ENCODE measurements at regions not wholly inside any gene's neighbourhood (a gene's known extent, or its start where the extent isn't known, plus 50 kb on each side); places are given as distances from the start of the nearest gene placed in this dataset.
A peak's percentile ranks its signal among the peaks of the same experiment; 100 is the strongest.
"Not testable (repeated sequence)": the region's sequence is repeated elsewhere in the genome, so short reads cannot be mapped to it uniquely, and the experiment has no call there.

DNA sequence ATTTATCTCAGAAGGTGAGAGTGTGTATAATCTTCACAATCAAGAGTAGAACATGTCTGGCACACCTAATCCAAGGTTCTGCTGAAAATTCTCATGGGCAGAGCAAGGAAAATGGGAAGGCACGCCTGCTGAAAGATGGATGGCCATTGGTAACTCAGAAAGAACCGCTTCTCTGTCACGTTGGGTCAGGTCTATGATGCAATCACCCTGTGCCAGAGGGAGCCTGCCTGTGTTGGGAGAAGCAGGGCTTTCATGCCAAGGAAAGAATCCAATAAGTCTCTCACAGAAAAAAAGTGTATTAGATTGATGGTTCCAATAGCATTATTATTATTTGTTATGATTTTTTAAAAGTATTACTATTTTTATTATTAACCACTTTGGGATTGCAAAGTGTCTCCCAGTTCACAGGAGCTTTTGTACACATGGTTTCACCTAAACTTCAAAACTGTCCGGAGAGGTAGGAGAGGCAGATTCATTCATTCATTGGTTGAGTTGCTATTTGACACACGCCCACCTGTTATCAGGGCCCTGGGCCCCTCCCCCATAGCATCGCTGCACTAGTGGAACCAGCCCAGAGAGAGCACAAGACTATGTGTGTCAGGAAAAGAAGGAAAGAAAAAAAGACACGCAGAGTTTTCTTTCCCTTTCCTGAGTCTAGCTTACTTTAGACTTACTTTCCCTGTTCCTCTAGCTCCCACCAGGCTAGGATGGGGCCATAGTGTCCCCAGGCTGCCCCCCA is 324.6 kb downstream of the BCL2L11 start:
- H3K4me1 ChIP-seq (ENCODE audit: insufficient read depth): not testable (repeated sequence)

DNA sequence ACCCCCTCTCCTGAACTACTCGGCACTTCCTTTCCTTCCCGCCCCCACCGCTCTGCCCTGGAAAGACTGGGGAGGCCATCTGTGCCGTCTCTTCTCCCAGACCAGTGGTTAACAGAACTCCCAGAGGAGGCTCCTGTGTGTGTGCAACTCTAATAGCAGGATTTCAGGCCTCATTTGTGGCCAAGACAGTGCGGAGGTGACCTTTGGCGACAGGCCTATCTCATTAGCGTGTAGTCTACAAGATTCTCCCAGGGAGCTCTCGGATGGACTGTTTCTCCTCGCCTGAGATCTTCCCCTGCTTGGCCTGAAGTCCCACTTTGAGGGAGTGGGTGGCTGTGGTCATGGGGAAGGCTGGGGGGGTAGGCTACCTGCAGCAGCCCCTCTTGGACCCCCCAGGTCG is 325.2 kb downstream of the BCL2L11 start:
- H3K79me2 ChIP-seq (ENCODE audit: insufficient read depth): peaks cover 42% of the 10 kb centered on the region
- in situ Hi-C loops (cut with MboI): not testable (repeated sequence)
- WGBS, 2 experiments (ENCODE audit: low coverage in 1 of 2, low lambda C conversion rate in 2 of 2, missing lambda C conversion rate in 2 of 2): no CpG with 5 or more reads among the region's 10 CpGs

More for the DNA sequence above, 324.6 kb downstream of the BCL2L11 start:
- H2AFZ ChIP-seq; H3K4me3 ChIP-seq; in situ Hi-C loops (cut with MboI); H4K20me1 ChIP-seq (ENCODE audit: insufficient read depth); H3K9me2 ChIP-seq (ENCODE audit: insufficient read depth); H3K4me2 ChIP-seq (ENCODE audit: unreplicated experiment); H3K36me3 ChIP-seq (ENCODE audit: low read depth); H3K9ac ChIP-seq; DNase-seq; H3K9me3 ChIP-seq (ENCODE audit: low read depth); H3K27me3 ChIP-seq (replicated peaks; ENCODE audit: insufficient read depth); H3F3A ChIP-seq (ENCODE audit: insufficient read depth); H3K27ac ChIP-seq: not testable (repeated sequence)
- H3K79me2 ChIP-seq (ENCODE audit: insufficient read depth): peaks cover 38% of the 10 kb centered on the region
- WGBS, 2 experiments (ENCODE audit: low coverage in 1 of 2, low lambda C conversion rate in 2 of 2, missing lambda C conversion rate in 2 of 2): no CpG with 5 or more reads among the region's 7 CpGs

DNA sequence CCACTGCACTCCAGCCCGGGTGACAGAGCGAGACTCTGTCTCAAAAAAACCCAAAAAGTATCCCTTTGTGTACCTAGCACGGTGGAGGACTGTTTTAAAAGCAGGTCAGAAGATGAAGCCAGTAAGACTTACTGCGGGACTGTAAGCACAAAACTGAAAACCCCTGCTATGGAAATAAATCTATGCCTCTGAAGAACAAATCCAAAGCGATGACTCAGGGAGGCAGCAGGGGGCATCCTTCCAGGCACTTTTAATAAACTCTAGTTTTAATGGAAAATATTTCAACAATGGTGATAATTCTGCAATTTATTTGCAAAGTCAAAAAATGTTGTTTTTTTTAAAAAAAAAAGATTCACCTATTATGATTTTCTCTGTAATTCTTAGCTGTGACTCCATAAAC is 326.8 kb downstream of the BCL2L11 start:
- not testable (repeated sequence) for H4K20me1 ChIP-seq (ENCODE audit: insufficient read depth); DNase-seq
- WGBS, 2 experiments (ENCODE audit: low coverage in 1 of 2, low lambda C conversion rate in 2 of 2, missing lambda C conversion rate in 2 of 2): 48 to 59% methylated on average over 3 to 4 of the region's 5 CpGs

More for the DNA sequence above, 325.2 kb downstream of the BCL2L11 start:
- not testable (repeated sequence) for H3K4me1 ChIP-seq (ENCODE audit: insufficient read depth); H3K27ac ChIP-seq; DNase-seq; H3K9me3 ChIP-seq (ENCODE audit: low read depth); H3K9me2 ChIP-seq (ENCODE audit: insufficient read depth); H3K27me3 ChIP-seq (replicated peaks; ENCODE audit: insufficient read depth); H3K36me3 ChIP-seq (ENCODE audit: low read depth); H3F3A ChIP-seq (ENCODE audit: insufficient read depth); H3K4me2 ChIP-seq (ENCODE audit: unreplicated experiment); H2AFZ ChIP-seq; H4K20me1 ChIP-seq (ENCODE audit: insufficient read depth); H3K9ac ChIP-seq; H3K4me3 ChIP-seq

DNA sequence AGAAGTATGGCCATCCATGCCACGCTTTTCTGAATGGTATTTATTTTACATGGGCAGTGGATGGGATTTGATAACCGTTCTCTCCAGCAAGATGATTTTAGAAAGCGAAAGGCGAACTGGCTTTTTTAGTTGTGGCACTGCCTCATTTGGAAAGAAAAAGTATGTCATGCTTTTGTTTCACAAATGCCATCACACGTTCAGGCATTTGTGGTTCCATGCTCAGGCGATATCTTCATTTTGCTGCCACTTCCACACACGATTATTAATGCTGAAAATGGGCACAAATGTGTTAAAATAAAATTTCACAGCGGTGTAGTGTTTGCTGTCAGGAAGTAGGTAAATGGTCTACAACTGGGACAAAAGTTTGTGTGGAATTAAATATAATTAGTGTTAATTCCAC is 328.1 kb downstream of the BCL2L11 start:
- H3K9me2 ChIP-seq (ENCODE audit: insufficient read depth); H3K4me2 ChIP-seq (ENCODE audit: unreplicated experiment); DNase-seq; H2AFZ ChIP-seq; H3F3A ChIP-seq (ENCODE audit: insufficient read depth); H3K9me3 ChIP-seq (ENCODE audit: low read depth); H3K27ac ChIP-seq; H3K27me3 ChIP-seq (replicated peaks; ENCODE audit: insufficient read depth); H3K4me3 ChIP-seq; H3K36me3 ChIP-seq (ENCODE audit: low read depth); H3K4me1 ChIP-seq (ENCODE audit: insufficient read depth); H3K9ac ChIP-seq; H4K20me1 ChIP-seq (ENCODE audit: insufficient read depth); in situ Hi-C loops (cut with MboI): not testable (repeated sequence)
- WGBS, 2 experiments (ENCODE audit: low coverage in 1 of 2, low lambda C conversion rate in 2 of 2, missing lambda C conversion rate in 2 of 2): no CpG with 5 or more reads among the region's 8 CpGs
- peaks cover 42% of the 10 kb centered on the region for H3K79me2 ChIP-seq (ENCODE audit: insufficient read depth)

More for the DNA sequence above, 326.8 kb downstream of the BCL2L11 start:
- H3K4me3 ChIP-seq; H3K27me3 ChIP-seq (replicated peaks; ENCODE audit: insufficient read depth); in situ Hi-C loops (cut with MboI); H3K4me1 ChIP-seq (ENCODE audit: insufficient read depth); H3K27ac ChIP-seq; H3K36me3 ChIP-seq (ENCODE audit: low read depth); H2AFZ ChIP-seq; H3K9me2 ChIP-seq (ENCODE audit: insufficient read depth); H3K9me3 ChIP-seq (ENCODE audit: low read depth); H3F3A ChIP-seq (ENCODE audit: insufficient read depth); H3K4me2 ChIP-seq (ENCODE audit: unreplicated experiment); H3K9ac ChIP-seq: not testable (repeated sequence)
- peaks cover 36% of the 10 kb centered on the region for H3K79me2 ChIP-seq (ENCODE audit: insufficient read depth)

DNA sequence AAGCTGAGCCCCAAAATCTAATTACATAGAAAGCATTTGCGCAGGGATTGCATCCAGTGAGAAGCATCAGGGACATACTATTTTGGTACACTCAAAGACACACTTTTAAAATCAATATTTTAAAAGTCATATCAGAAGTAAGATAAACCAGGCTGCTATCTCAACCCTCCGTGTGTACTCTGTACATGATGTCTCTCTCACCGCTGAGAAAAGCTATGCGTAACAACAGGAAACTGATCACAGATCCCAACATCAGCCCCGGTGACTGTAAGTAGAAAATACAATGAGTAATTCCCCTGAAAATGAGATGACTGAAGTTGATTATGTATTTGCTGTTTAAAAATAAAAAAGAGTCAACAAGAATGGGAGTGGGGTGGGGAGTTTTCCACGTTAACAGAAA is 329.8 kb downstream of the BCL2L11 start:
- H3K4me1 ChIP-seq (ENCODE audit: insufficient read depth): not testable (repeated sequence)

GRCh38 chr2:111451692-111452199 is 331.0 kb downstream of the BCL2L11 start:
- H3K4me3 ChIP-seq; H3K4me1 ChIP-seq (ENCODE audit: insufficient read depth); H2AFZ ChIP-seq; H3K9me3 ChIP-seq (ENCODE audit: low read depth); in situ Hi-C loops (cut with MboI); H4K20me1 ChIP-seq (ENCODE audit: insufficient read depth); H3K27me3 ChIP-seq (replicated peaks; ENCODE audit: insufficient read depth); H3K9me2 ChIP-seq (ENCODE audit: insufficient read depth); H3K36me3 ChIP-seq (ENCODE audit: low read depth); H3F3A ChIP-seq (ENCODE audit: insufficient read depth); DNase-seq; H3K4me2 ChIP-seq (ENCODE audit: unreplicated experiment); H3K9ac ChIP-seq: not testable (repeated sequence)
- 0 out of 2 replicates have a peak overlapping the region, but pooled peaks have one; percentile 27 for H3K27ac ChIP-seq
- 77 to 83% methylated on average over 4 to 5 of the region's 9 CpGs for WGBS, 2 experiments (ENCODE audit: low coverage in 1 of 2, low lambda C conversion rate in 2 of 2, missing lambda C conversion rate in 2 of 2)
- H3K79me2 ChIP-seq (ENCODE audit: insufficient read depth): peaks cover 63% of the 10 kb centered on the region

More for the DNA sequence above, 329.8 kb downstream of the BCL2L11 start:
- H3K36me3 ChIP-seq (ENCODE audit: low read depth); H3K9me2 ChIP-seq (ENCODE audit: insufficient read depth); DNase-seq; H3F3A ChIP-seq (ENCODE audit: insufficient read depth); H3K4me3 ChIP-seq; H3K9me3 ChIP-seq (ENCODE audit: low read depth); H3K27me3 ChIP-seq (replicated peaks; ENCODE audit: insufficient read depth); H3K9ac ChIP-seq; H3K27ac ChIP-seq; H4K20me1 ChIP-seq (ENCODE audit: insufficient read depth); in situ Hi-C loops (cut with MboI); H3K4me2 ChIP-seq (ENCODE audit: unreplicated experiment); H2AFZ ChIP-seq: not testable (repeated sequence)
- H3K79me2 ChIP-seq (ENCODE audit: insufficient read depth): peaks cover 55% of the 10 kb centered on the region
- 100% methylated on average over 1 of the region's 6 CpGs for WGBS, 2 experiments (ENCODE audit: low coverage in 1 of 2, low lambda C conversion rate in 2 of 2, missing lambda C conversion rate in 2 of 2)

GRCh38 chr2:111452208-111452607 is 331.5 kb downstream of the BCL2L11 start:
- H3K4me3 ChIP-seq: not testable (repeated sequence)

More at GRCh38 chr2:111452208-111452607, 331.5 kb downstream of the BCL2L11 start:
- H4K20me1 ChIP-seq (ENCODE audit: insufficient read depth); H3K9ac ChIP-seq; in situ Hi-C loops (cut with MboI); DNase-seq; H3K4me1 ChIP-seq (ENCODE audit: insufficient read depth); H2AFZ ChIP-seq; H3K4me2 ChIP-seq (ENCODE audit: unreplicated experiment); H3K36me3 ChIP-seq (ENCODE audit: low read depth); H3K9me3 ChIP-seq (ENCODE audit: low read depth); H3K27me3 ChIP-seq (replicated peaks; ENCODE audit: insufficient read depth); H3K9me2 ChIP-seq (ENCODE audit: insufficient read depth); H3F3A ChIP-seq (ENCODE audit: insufficient read depth): not testable (repeated sequence)
- 0 out of 2 replicates have a peak overlapping the region, but pooled peaks have one; percentile 27 for H3K27ac ChIP-seq
- peaks cover 63% of the 10 kb centered on the region for H3K79me2 ChIP-seq (ENCODE audit: insufficient read depth)
- 74 to 75% methylated on average over 4 to 7 of the region's 7 CpGs for WGBS, 2 experiments (ENCODE audit: low coverage in 1 of 2, low lambda C conversion rate in 2 of 2, missing lambda C conversion rate in 2 of 2)

Measured in GM23248 (cell line).